ENCODE measurements at regions not wholly inside any gene's neighbourhood (a gene's known extent, or its start where the extent isn't known, plus 50 kb on each side); places are given as distances from the start of the nearest gene placed in this dataset.

DNA sequence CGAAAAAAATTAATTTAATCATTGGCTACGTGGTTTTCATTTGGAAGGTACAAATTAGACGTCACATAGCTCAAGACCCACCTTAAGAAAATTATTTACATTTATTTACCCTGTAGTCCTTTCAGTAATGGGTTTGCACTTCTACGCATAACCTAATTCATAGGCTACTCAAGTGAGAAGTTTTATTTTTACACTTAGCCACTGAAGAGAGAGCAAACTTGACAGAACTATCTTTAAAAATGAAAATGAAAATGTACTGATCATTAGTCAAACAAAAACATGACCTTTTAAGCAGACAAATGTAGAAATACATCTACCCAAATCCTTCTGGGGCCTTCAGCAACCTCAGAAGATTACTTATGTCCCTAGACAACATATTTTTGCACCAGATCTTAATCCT is 269.4 kb upstream of the TTC14 start:
- Histone ChIP-seq H3K4me2 (no peak overlapping the region), H3K4me3 (no peak overlapping the region), H3K27ac (no peak overlapping the region), H3K9me3 (no peaks in the 10 kb centered on the region), H3K4me1 (no peaks in the 10 kb centered on the region)
- ChIA-PET CTCF (no interaction called here), POLR2A (no interaction called here)
- FAIRE-seq = no peak
- 27% methylated on average over 4 of the region's 4 CpGs for WGBS (ENCODE audit: missing lambda C conversion rate)
- TF ChIP-seq CBX8 (IDR thresholded peaks at IDR 0.05) = no peak
- TF ChIP-seq CBX2 (IDR thresholded peaks at IDR 0.05; ENCODE audit: borderline replicate concordance, low read depth) = no peak
- no peak for TF ChIP-seq ESRRA (IDR thresholded peaks at IDR 0.05; ENCODE audit: borderline replicate concordance, low read length)
- TF ChIP-seq, protein P1, sequence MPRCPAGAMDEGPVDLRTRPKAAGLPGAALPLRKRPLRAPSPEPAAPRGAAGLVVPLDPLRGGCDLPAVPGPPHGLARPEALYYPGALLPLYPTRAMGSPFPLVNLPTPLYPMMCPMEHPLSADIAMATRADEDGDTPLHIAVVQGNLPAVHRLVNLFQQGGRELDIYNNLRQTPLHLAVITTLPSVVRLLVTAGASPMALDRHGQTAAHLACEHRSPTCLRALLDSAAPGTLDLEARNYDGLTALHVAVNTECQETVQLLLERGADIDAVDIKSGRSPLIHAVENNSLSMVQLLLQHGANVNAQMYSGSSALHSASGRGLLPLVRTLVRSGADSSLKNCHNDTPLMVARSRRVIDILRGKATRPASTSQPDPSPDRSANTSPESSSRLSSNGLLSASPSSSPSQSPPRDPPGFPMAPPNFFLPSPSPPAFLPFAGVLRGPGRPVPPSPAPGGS (IDR thresholded peaks at IDR 0.05) = no peak
- TF ChIP-seq, protein P2, sequence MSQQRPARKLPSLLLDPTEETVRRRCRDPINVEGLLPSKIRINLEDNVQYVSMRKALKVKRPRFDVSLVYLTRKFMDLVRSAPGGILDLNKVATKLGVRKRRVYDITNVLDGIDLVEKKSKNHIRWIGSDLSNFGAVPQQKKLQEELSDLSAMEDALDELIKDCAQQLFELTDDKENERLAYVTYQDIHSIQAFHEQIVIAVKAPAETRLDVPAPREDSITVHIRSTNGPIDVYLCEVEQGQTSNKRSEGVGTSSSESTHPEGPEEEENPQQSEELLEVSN (IDR thresholded peaks at IDR 0.05; ENCODE audit: borderline replicate concordance, low read depth) = no peak
- TF ChIP-seq, protein P3, sequence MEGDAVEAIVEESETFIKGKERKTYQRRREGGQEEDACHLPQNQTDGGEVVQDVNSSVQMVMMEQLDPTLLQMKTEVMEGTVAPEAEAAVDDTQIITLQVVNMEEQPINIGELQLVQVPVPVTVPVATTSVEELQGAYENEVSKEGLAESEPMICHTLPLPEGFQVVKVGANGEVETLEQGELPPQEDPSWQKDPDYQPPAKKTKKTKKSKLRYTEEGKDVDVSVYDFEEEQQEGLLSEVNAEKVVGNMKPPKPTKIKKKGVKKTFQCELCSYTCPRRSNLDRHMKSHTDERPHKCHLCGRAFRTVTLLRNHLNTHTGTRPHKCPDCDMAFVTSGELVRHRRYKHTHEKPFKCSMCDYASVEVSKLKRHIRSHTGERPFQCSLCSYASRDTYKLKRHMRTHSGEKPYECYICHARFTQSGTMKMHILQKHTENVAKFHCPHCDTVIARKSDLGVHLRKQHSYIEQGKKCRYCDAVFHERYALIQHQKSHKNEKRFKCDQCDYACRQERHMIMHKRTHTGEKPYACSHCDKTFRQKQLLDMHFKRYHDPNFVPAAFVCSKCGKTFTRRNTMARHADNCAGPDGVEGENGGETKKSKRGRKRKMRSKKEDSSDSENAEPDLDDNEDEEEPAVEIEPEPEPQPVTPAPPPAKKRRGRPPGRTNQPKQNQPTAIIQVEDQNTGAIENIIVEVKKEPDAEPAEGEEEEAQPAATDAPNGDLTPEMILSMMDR (IDR thresholded peaks at IDR 0.05) = no peak
- no peak for TF ChIP-seq FOSB (CRISPR knock-in tag; IDR thresholded peaks at IDR 0.05)
- TF ChIP-seq NPAS2 (CRISPR knock-in tag; IDR thresholded peaks at IDR 0.05; ENCODE audit: borderline replicate concordance) = no peak
- no peak for TF ChIP-seq FOXS1 (CRISPR knock-in tag; IDR thresholded peaks at IDR 0.05)
- TF ChIP-seq, protein P4, sequence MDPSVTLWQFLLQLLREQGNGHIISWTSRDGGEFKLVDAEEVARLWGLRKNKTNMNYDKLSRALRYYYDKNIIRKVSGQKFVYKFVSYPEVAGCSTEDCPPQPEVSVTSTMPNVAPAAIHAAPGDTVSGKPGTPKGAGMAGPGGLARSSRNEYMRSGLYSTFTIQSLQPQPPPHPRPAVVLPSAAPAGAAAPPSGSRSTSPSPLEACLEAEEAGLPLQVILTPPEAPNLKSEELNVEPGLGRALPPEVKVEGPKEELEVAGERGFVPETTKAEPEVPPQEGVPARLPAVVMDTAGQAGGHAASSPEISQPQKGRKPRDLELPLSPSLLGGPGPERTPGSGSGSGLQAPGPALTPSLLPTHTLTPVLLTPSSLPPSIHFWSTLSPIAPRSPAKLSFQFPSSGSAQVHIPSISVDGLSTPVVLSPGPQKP (IDR thresholded peaks at IDR 0.05; ENCODE audit: low read depth, low read length) = no peak
- TF ChIP-seq EHMT2 (IDR thresholded peaks at IDR 0.05; ENCODE audit: low read depth) = no peak
- TF ChIP-seq CHD2 (IDR thresholded peaks at IDR 0.05; ENCODE audit: low read length, partially characterized antibody) = no peak
- ATAC-seq = no peak
- no peak for DNase-seq (ENCODE audit: low read depth in 1 of 2, low spot score in 1 of 2)

DNA sequence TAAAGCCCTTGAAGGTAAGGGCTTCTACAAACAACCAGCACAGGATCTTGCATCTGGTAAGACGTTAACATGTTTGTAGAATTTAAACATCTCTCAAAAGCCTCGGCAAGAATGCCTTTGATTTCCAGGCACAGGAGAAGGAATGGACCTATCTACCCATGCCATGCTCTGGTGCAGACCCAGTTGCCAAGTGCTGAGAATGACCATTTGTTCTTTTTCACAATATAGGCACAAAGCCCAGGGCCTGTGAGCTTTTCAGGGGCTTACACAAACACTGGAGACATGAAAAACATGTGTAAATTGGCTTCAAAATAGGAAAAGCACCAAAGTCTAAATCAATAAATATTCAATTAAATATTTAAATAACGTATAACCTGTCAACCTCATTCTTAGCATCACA is 266.9 kb upstream of the TTC14 start:
- TF ChIP-seq, protein P5, sequence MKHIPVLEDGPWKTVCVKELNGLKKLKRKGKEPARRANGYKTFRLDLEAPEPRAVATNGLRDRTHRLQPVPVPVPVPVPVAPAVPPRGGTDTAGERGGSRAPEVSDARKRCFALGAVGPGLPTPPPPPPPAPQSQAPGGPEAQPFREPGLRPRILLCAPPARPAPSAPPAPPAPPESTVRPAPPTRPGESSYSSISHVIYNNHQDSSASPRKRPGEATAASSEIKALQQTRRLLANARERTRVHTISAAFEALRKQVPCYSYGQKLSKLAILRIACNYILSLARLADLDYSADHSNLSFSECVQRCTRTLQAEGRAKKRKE (CRISPR knock-in tag; IDR thresholded peaks at IDR 0.05; ENCODE audit: low read depth) = no peak
- TF ChIP-seq FOSL2 (IDR thresholded peaks at IDR 0.05) (no peak), FOSL2 (CRISPR knock-in tag; IDR thresholded peaks at IDR 0.05) (no peak), CEBPB (IDR thresholded peaks at IDR 0.05) (no peak), KDM1A (IDR thresholded peaks at IDR 0.05; ENCODE audit: low read depth) (no peak), TFCP2L1 (CRISPR knock-in tag; IDR thresholded peaks at IDR 0.05) (no peak), NPAS2 (CRISPR knock-in tag; IDR thresholded peaks at IDR 0.05; ENCODE audit: borderline replicate concordance) (no peak), ZNF302 (CRISPR knock-in tag; IDR thresholded peaks at IDR 0.05) (no peak), GATA3 (IDR thresholded peaks at IDR 0.05; ENCODE audit: borderline replicate concordance) (no peak), TP53 (CRISPR knock-in tag; IDR thresholded peaks at IDR 0.05) (no peak)
- TF ChIP-seq, protein P6, sequence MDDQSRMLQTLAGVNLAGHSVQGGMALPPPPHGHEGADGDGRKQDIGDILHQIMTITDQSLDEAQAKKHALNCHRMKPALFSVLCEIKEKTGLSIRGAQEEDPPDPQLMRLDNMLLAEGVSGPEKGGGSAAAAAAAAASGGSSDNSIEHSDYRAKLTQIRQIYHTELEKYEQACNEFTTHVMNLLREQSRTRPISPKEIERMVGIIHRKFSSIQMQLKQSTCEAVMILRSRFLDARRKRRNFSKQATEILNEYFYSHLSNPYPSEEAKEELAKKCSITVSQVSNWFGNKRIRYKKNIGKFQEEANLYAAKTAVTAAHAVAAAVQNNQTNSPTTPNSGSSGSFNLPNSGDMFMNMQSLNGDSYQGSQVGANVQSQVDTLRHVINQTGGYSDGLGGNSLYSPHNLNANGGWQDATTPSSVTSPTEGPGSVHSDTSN (IDR thresholded peaks at IDR 0.05) = no peak
- TF ChIP-seq, protein P7, sequence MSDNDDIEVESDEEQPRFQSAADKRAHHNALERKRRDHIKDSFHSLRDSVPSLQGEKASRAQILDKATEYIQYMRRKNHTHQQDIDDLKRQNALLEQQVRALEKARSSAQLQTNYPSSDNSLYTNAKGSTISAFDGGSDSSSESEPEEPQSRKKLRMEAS (IDR thresholded peaks at IDR 0.05) = no peak
- TF ChIP-seq, protein P1 (IDR thresholded peaks at IDR 0.05) = no peak
- CTCF ChIA-PET = no interaction called here
- WGBS (ENCODE audit: missing lambda C conversion rate) = 5% methylated on average over 3 of the region's 3 CpGs
- Histone ChIP-seq H3K27ac (no peak overlapping the region), H3K9me3 (no peaks in the 10 kb centered on the region), H3K4me1 (no peaks in the 10 kb centered on the region), H3K4me2 (no peak overlapping the region), H3K4me3 (no peak overlapping the region)
- FAIRE-seq = no peak
- POLR2A ChIA-PET = no interaction called here
- ATAC-seq = no peak
- no peak for DNase-seq (ENCODE audit: low read depth in 1 of 2, low spot score in 1 of 2)
